Naive thymus-derived CD4-positive, alpha-beta T cell (primary cell): ENCODE measurements at regions not wholly inside any gene's neighbourhood (a gene's known extent, or its start where the extent isn't known, plus 50 kb on each side); places are given as distances from the start of the nearest gene placed in this dataset.

Experiments used
- ATAC-seq: fragments of 150-1000 bp; cut with Tn5 transposase; 2 replicates; pipeline ENCODE4 v1.10.0; 2021; ENCODE audit warnings: mild to moderate bottlenecking, moderate library complexity
- CTCF ChIA-PET: fragments of 350-600 bp; sonication (Branson Sonifier 250); formaldehyde crosslinking; loops from one replicate; lab custom pipeline; 2021; ENCODE audit warnings: antibody characterized with exemption; lab: Charles Lee
- POLR2A ChIA-PET: fragments of 350-600 bp; sonication (Branson Sonifier 250); formaldehyde crosslinking; loops from one replicate; lab custom pipeline; 2021; ENCODE audit warnings: antibody characterized with exemption, inconsistent platforms; lab: Charles Lee
- DNase-seq, 9 donors: peaks; one replicate each; pipeline versions ENCODE4 v3.0.0 to v3.0.0-alpha.2; 2020 to 2022; ENCODE audit warnings: mixed read lengths in 1 of 9
- H3K27ac ChIP-seq: one replicate; pipeline ENCODE4 v1.7.0; 2013; ENCODE audit warnings: mild to moderate bottlenecking, low read depth, low read length, moderate library complexity
- H3K27me3 ChIP-seq, 2 donors: one replicate each; pipeline ENCODE4 v1.7.0; 2013; ENCODE audit warnings: low read length in 2 of 2, mild to moderate bottlenecking in 2 of 2, moderate library complexity in 2 of 2; ENCODE audit not compliant: control insufficient read depth in 2 of 2, insufficient read depth in 2 of 2
- H3K36me3 ChIP-seq, 3 experiments: 1 replicate in 2 of 3; 2 replicates in 1 of 3; pipeline ENCODE4 v1.7.0; 2013; ENCODE audit warnings: low read length in 3 of 3, mild to moderate bottlenecking in 3 of 3, moderate library complexity in 1 of 3; ENCODE audit not compliant: insufficient read depth in 3 of 3, control insufficient read depth in 2 of 3
- H3K4me1 ChIP-seq, 2 donors: one replicate each; pipeline ENCODE4 v1.7.0; 2013; ENCODE audit warnings: low read length in 2 of 2, mild to moderate bottlenecking in 2 of 2, moderate library complexity in 1 of 2; ENCODE audit not compliant: control insufficient read depth in 2 of 2, insufficient read depth in 2 of 2
- H3K4me3 ChIP-seq: 2 replicates; pipeline ENCODE4 v1.7.0; 2013; ENCODE audit warnings: mild to moderate bottlenecking, low read length
- H3K9me3 ChIP-seq, 3 experiments: 1 replicate in 2 of 3; 2 replicates in 1 of 3; pipeline ENCODE4 v1.7.0; 2013; ENCODE audit warnings: low read length in 3 of 3; ENCODE audit not compliant: control insufficient read depth in 2 of 3
- H3K27ac Mint-ChIP-seq, 9 donors: one replicate each; pipeline ENCODE4 v1.8.0; 2020 to 2022; ENCODE audit warnings: mixed read lengths in 9 of 9, mild to moderate bottlenecking in 8 of 9, moderate library complexity in 5 of 9, inconsistent platforms in 2 of 9
- H3K27me3 Mint-ChIP-seq, 5 donors: one replicate each; pipeline ENCODE4 v1.8.0; 2021 to 2022; ENCODE audit warnings: mixed read lengths in 5 of 5, mild to moderate bottlenecking in 1 of 5
- H3K36me3 Mint-ChIP-seq, 5 donors: one replicate each; pipeline ENCODE4 v1.8.0; 2020 to 2022; ENCODE audit warnings: mixed read lengths in 5 of 5, mild to moderate bottlenecking in 3 of 5, inconsistent platforms in 1 of 5
- H3K4me1 Mint-ChIP-seq, 7 donors: one replicate each; pipeline ENCODE4 v1.8.0; 2020 to 2022; ENCODE audit warnings: mixed read lengths in 7 of 7, mild to moderate bottlenecking in 3 of 7, inconsistent platforms in 1 of 7
- H3K4me3 Mint-ChIP-seq, 10 donors: one replicate each; pipeline ENCODE4 v1.8.0; 2020 to 2022; ENCODE audit warnings: mild to moderate bottlenecking in 10 of 10, mixed read lengths in 10 of 10, moderate library complexity in 6 of 10, inconsistent platforms in 2 of 10
- H3K9me3 Mint-ChIP-seq, 11 donors: one replicate each; pipeline ENCODE4 v1.8.0; 2020 to 2022; ENCODE audit warnings: mixed read lengths in 11 of 11, mild to moderate bottlenecking in 4 of 11, inconsistent platforms in 1 of 11, moderate library complexity in 1 of 11
- intact Hi-C, 2 donors: fragments of 100-400 bp; cut with micrococcal nuclease; formaldehyde crosslinking; loops; one replicate each; pipeline ENCODE4 v1.15.1; 2023

- no peaks in the 10 kb centered on the region for H3K4me1 ChIP-seq
- H3K4me3 ChIP-seq, result no peak overlapping the region
- H3K36me3 ChIP-seq, result no peaks in the 10 kb centered on the region
- H3K9me3 ChIP-seq, result no peaks in the 10 kb centered on the region
- POLR2A ChIA-PET, result no interaction called here
- H3K4me3 Mint-ChIP-seq, result no peak overlapping the region
- CTCF ChIA-PET, result no interaction called here
- H3K27ac Mint-ChIP-seq, result no peak overlapping the region
- H3K4me1 Mint-ChIP-seq, result peaks cover 0 to 9% (median 0%) of the 10 kb centered on the region in 7 donors
- no peak overlapping the region for H3K27ac ChIP-seq
- peaks cover 0 to 4% (median 0%) of the 10 kb centered on the region in 11 donors for H3K9me3 Mint-ChIP-seq
- H3K27me3 Mint-ChIP-seq, result no peaks in the 10 kb centered on the region
- no peak for ATAC-seq
- no peaks in the 10 kb centered on the region for H3K27me3 ChIP-seq
- intact Hi-C loops, result no loop called here
- no peak for DNase-seq
- H3K36me3 Mint-ChIP-seq, result peaks cover 0 to 3% (median 0%) of the 10 kb centered on the region in 5 donors
Observed at GRCh38 chr4:81751531-81752289, 280.0 kb upstream of the RASGEF1B start.

- Mint-ChIP-seq H3K9me3 (peaks cover 0 to 4% (median 0%) of the 10 kb centered on the region in 11 donors), H3K36me3 (peaks cover 0 to 3% (median 0%) of the 10 kb centered on the region in 5 donors), H3K27ac (no peak overlapping the region), H3K27me3 (no peaks in the 10 kb centered on the region), H3K4me3 (no peak overlapping the region), H3K4me1 (peaks cover 0 to 15% (median 2%) of the 10 kb centered on the region in 7 donors)
- DNase-seq, result no peak
- no peak overlapping the region for H3K4me3 ChIP-seq
- H3K4me1 ChIP-seq, result no peaks in the 10 kb centered on the region
- H3K27ac ChIP-seq, result no peak overlapping the region
- H3K9me3 ChIP-seq, result no peaks in the 10 kb centered on the region
- no peaks in the 10 kb centered on the region for H3K27me3 ChIP-seq
- ChIA-PET POLR2A (no interaction called here), CTCF (no interaction called here)
- H3K36me3 ChIP-seq, result no peaks in the 10 kb centered on the region
- intact Hi-C loops, result no loop called here
- peak; percentile 52 for ATAC-seq
Observed at GRCh38 chr4:81747242-81747930, 275.7 kb upstream of the RASGEF1B start.

GRCh38 chr4:81746773-81747172 lies 275.1 kb upstream of the RASGEF1B start:
- Mint-ChIP-seq H3K4me1 (peaks cover 0 to 15% (median 2%) of the 10 kb centered on the region in 7 donors), H3K27me3 (no peaks in the 10 kb centered on the region), H3K36me3 (peaks cover 0 to 3% (median 0%) of the 10 kb centered on the region in 5 donors), H3K9me3 (peaks cover 0 to 4% (median 0%) of the 10 kb centered on the region in 11 donors), H3K27ac (no peak overlapping the region), H3K4me3 (no peak overlapping the region)
- POLR2A ChIA-PET, result no interaction called here
- no peak for DNase-seq
- Histone ChIP-seq H3K4me1 (no peaks in the 10 kb centered on the region), H3K27ac (no peak overlapping the region), H3K4me3 (no peak overlapping the region), H3K36me3 (no peaks in the 10 kb centered on the region), H3K27me3 (no peaks in the 10 kb centered on the region), H3K9me3 (no peaks in the 10 kb centered on the region)
- ATAC-seq, result no peak
- intact Hi-C loops, result no loop called here
- CTCF ChIA-PET, result no interaction called here

- H3K4me3 Mint-ChIP-seq, result no peak overlapping the region
- H3K36me3 Mint-ChIP-seq, result peaks cover 0 to 3% (median 0%) of the 10 kb centered on the region in 5 donors
- DNase-seq (no peak), ATAC-seq (no peak)
- H3K4me1 Mint-ChIP-seq, result peaks cover 0 to 15% (median 2%) of the 10 kb centered on the region in 7 donors
- intact Hi-C loops, result no loop called here
- no peaks in the 10 kb centered on the region for H3K9me3 ChIP-seq
- H3K27ac ChIP-seq, result no peak overlapping the region
- ChIA-PET CTCF (interaction anchor here (0.7 to 1.4 kb wide), 2 partner anchors 11 to 279 kb away, joined by 3 to 5 read pairs; no protein-coding TSS in a partner anchor), POLR2A (interaction anchor here (0.6 kb wide), 1 partner anchor 214 kb away, joined by 4 read pairs; no protein-coding TSS in a partner anchor)
- no peaks in the 10 kb centered on the region for H3K27me3 Mint-ChIP-seq
- H3K36me3 ChIP-seq, result no peaks in the 10 kb centered on the region
- no peak overlapping the region for H3K27ac Mint-ChIP-seq
- H3K9me3 Mint-ChIP-seq, result peaks cover 0 to 4% (median 0%) of the 10 kb centered on the region in 11 donors
- H3K4me3 ChIP-seq, result no peak overlapping the region
- no peaks in the 10 kb centered on the region for H3K27me3 ChIP-seq
- no peaks in the 10 kb centered on the region for H3K4me1 ChIP-seq
Observed at GRCh38 chr4:81746071-81746470, 274.4 kb upstream of the RASGEF1B start.

GRCh38 chr4:81745050-81745449 lies 273.3 kb upstream of the RASGEF1B start:
- Mint-ChIP-seq H3K9me3 (peaks cover 0 to 4% (median 0%) of the 10 kb centered on the region in 11 donors), H3K4me3 (no peak overlapping the region), H3K36me3 (peaks cover 0 to 3% (median 0%) of the 10 kb centered on the region in 5 donors), H3K4me1 (peaks cover 0 to 15% (median 2%) of the 10 kb centered on the region in 7 donors), H3K27me3 (no peaks in the 10 kb centered on the region), H3K27ac (no peak overlapping the region)
- intact Hi-C loops, result no loop called here
- no peak for DNase-seq
- no peaks in the 10 kb centered on the region for H3K4me1 ChIP-seq
- H3K4me3 ChIP-seq, result no peak overlapping the region
- no peak overlapping the region for H3K27ac ChIP-seq
- H3K36me3 ChIP-seq, result no peaks in the 10 kb centered on the region
- H3K27me3 ChIP-seq, result no peaks in the 10 kb centered on the region
- POLR2A ChIA-PET, result no interaction called here
- H3K9me3 ChIP-seq, result no peaks in the 10 kb centered on the region
- ATAC-seq, result no peak
- CTCF ChIA-PET, result interaction anchor here (1.4 kb wide), 1 partner anchor 278 kb away, joined by 5 read pairs; no protein-coding TSS in a partner anchor

- ATAC-seq (no peak), DNase-seq (no peak)
- POLR2A ChIA-PET, result no interaction called here
- CTCF ChIA-PET, result no interaction called here
- H3K4me1 ChIP-seq, result no peaks in the 10 kb centered on the region
- no peak overlapping the region for H3K27ac Mint-ChIP-seq
- H3K27ac ChIP-seq, result no peak overlapping the region
- H3K27me3 Mint-ChIP-seq, result no peaks in the 10 kb centered on the region
- H3K4me3 ChIP-seq, result no peak overlapping the region
- peaks cover 0 to 4% (median 0%) of the 10 kb centered on the region in 11 donors for H3K9me3 Mint-ChIP-seq
- H3K36me3 Mint-ChIP-seq, result peaks cover 0 to 3% (median 0%) of the 10 kb centered on the region in 5 donors
- no peaks in the 10 kb centered on the region for H3K9me3 ChIP-seq
- peaks cover 0 to 15% (median 2%) of the 10 kb centered on the region in 7 donors for H3K4me1 Mint-ChIP-seq
- H3K36me3 ChIP-seq, result no peaks in the 10 kb centered on the region
- no peaks in the 10 kb centered on the region for H3K27me3 ChIP-seq
- H3K4me3 Mint-ChIP-seq, result no peak overlapping the region
- intact Hi-C loops, result no loop called here
Observed at GRCh38 chr4:81743731-81744435, 272.2 kb upstream of the RASGEF1B start.
